COLO829 (cell line): ENCODE measurements at regions not wholly inside any gene's neighbourhood (a gene's known extent, or its start where the extent isn't known, plus 50 kb on each side); places are given as distances from the start of the nearest gene placed in this dataset.
A peak's percentile ranks its signal among the peaks of the same experiment; 100 is the strongest.

ENCODE experiments used
- DNase-seq: peaks from one replicate; pipeline ENCODE4 v3.0.0; 2012; ENCODE audit warnings: low spot score

DNA sequence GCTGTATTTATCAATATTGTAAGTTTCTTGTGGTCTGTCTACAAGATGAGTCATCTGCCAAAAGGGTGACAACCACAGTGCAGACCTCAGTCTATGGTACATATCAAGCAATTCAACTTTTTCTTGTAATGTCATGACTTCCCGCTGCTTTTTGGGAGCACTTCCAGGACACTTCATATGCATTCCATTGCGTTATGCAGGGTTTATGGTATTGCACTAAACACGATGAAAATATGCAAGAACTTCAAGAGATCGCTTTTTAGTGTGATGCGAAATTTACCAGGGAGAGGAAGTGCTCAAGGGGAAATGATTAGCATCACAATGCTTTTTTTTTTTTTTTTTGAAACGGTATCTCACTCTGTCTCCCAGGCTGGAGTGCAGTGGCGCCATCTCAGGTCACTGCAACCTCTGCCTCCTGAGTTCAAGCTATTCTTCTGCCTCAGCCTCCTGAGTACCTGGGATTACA, 166.5 kb downstream of the TFAP2A start:
- no peak for DNase-seq

DNA sequence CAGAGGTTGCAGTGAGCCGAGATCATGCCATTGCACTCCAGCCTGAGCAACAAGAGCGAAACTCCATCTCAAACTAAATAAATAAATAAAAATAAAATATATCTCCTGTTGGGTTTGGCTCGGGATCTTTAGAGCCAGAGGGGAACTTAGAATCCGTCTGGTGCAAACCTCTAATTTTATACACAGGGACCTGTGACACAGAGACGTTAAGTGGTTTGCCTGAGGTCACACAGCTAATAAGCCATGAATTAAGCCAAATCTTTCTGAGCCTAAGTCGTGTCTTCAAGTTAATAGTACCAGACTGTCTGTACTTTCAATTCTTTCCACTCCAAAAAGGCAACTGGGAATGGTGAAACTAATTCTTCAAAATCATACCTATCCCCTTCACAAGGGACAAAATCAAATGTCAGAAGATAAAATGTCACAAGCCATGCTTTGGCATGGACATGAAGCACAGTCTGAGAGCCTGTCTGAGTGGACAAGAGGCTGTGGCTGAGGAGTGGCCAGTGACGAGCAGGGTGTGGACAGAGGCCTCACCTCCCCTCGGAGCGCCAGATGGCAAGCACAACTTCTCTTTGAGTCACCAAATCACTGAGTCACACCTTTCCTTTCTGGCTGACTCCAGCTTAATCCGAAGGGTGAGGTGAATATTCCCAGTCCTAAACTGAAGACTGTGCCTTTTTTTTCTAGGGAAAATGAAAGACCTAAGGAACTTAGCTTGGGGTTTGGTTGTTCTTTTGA, 177.4 kb downstream of the TFAP2A start:
- no peak for DNase-seq

DNA sequence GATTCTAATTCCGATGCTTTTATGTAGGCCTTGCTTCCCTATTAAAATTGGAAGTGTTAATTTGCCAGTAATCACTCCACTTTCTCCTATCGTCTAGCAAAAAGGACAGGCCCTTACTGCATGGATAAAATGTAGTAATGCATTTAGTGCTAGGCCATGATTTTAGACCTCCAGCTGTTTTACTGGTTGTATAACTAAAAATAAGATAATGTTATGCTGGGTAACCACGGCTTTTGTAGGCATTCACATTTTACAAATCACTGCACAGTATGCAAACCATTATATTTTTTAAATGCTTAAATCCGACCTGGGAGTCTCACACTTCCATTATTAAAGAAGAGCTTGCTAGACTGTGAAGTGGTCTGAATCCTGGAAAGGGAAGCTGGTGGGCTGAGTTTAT, 179.5 kb downstream of the TFAP2A start:
- DNase-seq = no peak

DNA sequence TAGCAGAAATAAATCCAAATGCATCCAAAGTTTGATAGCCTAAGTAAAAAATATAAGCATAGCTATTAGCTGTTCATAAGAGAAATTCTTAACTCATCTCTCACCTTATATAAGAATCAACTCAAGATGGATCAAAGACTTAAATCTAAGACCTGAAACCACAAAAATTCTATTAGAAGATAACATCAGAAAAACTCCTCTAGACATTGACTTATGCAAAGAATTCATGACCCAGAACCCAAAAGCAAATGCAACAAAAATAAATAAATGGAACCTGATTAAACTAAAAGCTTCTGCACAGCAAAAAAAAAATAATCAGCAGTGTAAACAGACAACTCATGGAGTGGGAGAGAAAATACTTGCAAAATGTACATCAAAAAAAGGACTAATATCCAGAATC, 184.3 kb downstream of the TFAP2A start:
- no peak for DNase-seq

DNA sequence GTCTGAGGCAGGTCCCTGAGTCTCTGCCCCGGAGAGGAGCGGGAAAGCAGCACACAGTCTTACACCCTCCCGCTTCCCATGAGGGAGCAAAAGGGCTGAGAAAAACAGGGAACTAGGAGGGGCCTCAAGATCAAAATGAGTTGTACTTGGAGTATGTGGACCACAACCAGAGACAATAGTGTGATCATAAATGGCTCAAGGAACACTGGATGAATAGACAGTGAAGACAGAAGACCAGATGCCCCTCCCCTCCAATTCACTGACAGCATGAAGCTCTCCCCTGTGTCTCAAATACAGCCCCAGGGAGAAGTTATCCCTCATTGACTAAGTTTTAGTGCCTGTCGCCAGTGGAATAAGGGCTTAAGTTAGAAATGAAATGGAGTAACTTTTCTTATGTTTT, 191.0 kb downstream of the TFAP2A start:
- no peak for DNase-seq

DNA sequence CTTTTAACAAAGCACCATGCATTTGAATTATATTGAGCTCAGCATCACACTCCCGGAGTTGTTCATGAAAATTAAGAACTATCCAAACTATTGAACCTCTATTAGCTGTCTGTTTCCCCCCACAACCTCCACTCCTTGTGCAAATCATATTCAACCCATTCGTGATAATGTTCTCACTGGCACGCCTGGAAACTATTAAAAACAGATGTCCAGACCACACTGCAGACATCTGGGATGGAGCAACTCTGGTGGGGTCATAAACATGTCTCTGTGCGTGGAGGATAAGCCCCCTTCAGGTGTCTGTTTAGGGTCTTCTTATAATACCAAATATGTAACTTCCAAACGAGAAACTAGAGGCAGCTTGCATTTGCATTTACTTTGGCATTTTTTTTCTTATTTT, 193.7 kb downstream of the TFAP2A start:
- DNase-seq = no peak

DNA sequence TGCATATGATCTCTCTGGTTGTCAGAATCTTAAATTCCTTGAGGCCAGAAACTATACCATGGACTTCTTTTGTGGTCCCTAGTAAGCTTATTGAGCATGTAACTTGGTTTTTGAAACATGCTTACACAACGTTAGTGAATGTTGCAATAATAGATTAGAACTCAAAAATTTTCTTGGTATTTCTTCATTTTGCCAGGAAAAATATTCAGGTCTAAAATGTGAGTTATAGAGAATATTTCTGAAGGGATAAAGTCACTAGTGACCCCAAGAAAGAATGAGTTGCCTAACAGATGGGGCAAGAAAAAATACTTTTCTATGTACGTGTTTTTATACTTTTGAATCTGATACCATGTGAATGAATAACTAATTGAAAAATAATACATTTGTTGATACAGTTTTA, 195.4 kb downstream of the TFAP2A start:
- no peak for DNase-seq

DNA sequence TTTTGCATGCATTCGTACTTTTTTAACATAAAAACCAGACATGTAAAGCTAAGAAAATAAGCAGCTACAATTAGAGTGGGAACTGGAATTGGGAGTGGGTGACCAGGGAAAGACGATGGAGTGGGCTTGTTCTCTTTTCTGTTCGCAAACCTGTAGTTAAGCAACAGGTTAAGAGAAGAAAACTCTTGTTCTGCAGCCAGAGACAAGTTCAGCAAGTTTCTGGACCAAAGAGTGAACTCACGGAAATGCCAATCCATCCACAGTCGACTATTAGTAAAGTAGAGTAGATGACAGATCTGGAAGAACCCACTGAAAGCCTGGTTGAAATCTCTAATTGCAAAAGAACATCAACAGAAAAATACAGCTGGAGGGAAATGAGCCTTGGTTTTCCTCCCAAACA, 197.8 kb downstream of the TFAP2A start:
- DNase-seq = no peak

DNA sequence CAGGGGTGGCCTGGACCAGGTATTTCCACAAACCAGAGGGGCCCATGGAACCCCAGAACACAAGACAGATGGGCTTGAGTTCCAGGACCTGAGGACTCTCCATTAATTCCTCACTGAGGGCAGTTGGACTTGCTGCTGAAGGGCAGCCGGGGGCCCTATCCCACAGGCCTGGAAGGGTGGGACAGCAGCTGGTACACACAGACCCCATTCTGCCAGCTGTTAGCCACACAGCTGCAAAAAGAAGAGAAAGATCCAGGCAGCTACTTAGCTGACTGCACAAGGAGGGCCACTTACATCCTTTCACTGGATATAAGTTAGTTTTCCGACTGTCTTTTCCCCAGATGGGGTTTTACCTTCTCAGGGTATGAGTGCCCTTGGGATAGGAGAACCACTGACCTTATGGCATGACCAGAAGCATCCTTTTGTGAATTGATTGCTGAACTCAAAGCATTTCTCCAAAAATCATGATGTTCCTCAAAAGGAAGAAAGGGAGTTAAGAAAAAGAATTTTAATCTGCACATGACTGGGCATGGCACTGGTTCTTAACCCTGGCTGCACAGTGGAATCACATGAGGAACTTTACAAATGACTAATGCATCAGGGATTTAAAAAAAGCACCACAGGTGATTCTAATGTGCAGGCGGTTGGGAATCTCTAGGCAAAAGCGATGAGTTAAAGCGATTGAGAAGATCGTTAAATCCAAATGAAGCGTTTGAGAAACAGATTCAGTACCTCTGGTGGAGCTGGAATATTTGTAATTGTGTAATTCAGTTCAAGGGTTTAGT, 199.4 kb downstream of the TFAP2A start:
- DNase-seq = no peak

DNA sequence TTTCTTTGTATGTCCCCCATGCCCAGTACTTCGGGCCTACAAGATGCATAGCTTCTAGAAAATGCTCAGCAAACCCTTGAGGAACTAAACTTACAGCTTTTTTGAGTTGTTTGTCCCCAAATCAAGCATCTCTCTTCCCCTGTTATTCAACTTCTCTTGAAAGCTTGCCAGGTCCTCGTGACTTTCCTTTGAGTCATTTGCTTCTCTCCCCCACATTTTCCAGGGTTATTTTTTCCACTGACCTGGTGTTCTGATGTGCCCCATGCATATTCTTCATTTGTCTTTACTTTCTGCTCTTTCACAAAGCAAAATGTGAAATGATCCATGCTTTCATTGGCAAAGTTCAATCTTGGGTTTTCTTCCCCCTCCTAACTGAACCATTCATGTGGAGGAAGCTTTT, 204.8 kb downstream of the TFAP2A start:
- peak; percentile 30 for DNase-seq

DNA sequence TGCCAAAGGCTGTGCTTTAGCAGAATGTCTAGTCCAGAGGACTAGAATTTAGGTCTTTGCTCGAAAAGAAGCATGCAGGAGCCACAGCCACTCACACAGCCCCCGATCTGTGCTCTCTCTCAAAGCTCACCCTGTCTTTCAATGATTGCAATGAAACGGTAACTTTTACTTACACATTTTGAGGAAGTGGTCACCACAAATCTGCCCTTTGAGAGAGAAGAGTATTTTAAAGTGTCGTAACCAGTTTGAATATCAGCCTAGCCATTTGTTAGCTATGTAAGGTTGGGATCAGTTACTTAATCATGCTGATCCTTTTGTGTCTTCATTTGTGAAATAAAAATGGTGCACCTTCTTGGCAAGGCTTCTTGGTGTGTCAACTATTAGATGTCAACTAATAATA, 209.0 kb downstream of the TFAP2A start:
- DNase-seq = no peak

DNA sequence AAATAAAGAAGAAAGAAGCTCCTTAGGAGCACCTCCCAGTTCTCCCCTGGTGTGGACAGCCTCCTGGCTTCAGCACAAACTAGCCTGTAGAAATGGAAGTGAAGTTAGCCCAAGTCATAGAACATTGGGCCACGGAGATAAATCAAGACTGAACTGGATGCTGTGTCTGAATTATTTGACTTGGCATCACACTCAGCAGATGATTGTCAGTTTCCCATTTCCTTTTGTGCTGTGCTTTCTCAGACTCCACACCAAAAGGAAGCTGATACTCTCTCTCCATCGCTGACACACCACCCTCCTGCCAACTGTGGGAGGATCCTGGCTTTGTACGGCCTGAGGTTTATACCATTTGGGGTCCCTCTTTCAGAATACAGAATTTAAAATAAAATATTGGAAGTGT, 209.8 kb downstream of the TFAP2A start:
- no peak for DNase-seq

DNA sequence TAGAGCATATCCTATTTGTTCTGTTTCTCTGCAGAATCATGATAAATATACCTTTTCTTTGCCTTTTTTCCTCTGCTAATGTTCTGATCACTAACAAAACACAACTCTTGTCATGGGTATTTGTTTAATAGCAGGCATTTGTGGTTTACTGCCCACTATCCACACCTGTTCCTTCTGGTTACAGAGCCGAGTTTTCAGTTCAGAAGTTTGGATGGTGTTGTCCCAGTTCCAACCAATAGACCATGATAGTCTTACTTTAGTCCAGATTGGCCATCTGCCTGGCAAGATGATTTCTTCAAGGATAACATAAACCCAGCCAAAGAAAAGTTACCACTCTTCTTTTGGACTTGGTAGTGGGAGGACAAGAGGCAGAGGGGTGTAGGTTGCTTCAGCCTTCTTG, 211.2 kb downstream of the TFAP2A start:
- no peak for DNase-seq

DNA sequence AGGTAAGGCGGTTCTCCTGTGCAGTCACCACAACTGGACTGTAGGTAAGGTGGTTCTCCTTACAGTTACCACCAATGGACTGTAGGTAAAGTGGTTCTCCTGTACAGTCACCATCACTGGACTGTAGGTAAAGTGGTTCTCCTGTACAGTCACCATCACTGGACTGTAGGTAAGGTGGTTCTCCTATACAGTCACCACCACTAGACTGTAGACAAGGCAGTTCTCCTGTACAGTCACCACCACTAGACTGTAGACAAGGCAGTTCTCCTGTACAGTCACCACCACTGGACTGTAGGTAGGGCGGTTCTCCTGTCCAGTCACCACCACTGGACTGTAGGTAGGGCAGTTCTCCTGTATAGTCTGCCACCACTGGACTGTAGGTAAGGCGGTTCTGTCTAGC, 212.3 kb downstream of the TFAP2A start:
- DNase-seq = no peak

DNA sequence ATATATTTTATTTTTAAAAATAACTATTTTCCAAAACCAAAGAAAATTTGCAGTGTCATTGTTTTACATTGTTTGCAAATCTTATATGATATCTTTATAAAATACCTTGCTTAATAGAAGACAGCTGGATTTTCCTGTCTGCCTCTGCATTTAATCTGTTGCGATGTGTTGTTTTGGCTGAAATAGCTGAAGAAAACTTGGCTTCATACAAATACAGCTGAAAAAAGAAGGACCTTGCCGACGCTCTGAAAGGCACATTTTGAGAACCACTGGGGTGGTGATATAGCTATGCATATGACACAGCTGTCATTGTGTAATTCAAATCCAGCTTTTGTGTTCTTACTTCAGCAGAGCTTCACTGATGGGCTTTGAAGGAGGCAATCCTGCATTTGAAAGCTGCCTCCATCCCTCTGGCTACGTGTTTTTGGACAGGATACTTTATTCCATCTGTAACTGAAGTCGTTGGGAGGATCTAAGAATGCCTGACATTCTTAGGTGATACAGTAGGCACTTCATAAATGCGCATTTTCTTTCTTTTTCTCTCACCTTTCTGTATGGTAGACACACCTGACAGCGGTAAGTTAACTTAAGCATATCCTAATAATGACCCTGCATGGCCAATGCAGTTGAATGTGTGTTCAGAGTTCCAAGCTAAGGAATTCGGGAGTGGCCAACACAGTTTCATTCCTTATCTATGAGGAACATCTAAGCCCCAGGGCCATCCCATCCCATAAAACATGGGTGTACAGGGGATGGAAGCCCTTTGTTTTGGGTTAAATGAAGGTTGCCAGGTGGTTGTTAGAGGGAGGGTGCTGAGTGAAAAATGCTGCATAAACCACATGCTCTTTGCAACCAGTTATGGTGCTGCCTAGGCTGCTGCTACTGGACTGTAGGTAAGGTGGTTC, 213.0 kb downstream of the TFAP2A start:
- no peak for DNase-seq

DNA sequence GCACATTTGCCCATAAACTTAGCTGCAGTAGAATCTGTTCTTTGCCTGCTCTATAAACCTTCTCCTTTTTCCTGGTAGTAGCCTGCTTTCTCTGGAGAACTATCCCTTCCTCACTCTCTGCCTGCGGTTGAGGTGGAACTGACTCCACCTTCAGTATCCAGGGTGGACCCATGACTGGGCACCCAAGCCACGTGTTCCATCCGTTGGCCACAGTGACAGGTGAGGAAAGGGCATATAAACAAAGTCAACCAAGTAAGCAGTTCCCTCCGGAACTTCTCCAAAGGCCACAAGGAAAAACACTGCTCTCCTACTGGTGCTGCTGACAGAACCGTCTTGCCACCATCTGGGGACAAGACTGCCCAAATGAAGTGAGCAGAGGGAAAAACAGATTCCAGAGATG, 218.8 kb downstream of the TFAP2A start:
- DNase-seq = no peak

DNA sequence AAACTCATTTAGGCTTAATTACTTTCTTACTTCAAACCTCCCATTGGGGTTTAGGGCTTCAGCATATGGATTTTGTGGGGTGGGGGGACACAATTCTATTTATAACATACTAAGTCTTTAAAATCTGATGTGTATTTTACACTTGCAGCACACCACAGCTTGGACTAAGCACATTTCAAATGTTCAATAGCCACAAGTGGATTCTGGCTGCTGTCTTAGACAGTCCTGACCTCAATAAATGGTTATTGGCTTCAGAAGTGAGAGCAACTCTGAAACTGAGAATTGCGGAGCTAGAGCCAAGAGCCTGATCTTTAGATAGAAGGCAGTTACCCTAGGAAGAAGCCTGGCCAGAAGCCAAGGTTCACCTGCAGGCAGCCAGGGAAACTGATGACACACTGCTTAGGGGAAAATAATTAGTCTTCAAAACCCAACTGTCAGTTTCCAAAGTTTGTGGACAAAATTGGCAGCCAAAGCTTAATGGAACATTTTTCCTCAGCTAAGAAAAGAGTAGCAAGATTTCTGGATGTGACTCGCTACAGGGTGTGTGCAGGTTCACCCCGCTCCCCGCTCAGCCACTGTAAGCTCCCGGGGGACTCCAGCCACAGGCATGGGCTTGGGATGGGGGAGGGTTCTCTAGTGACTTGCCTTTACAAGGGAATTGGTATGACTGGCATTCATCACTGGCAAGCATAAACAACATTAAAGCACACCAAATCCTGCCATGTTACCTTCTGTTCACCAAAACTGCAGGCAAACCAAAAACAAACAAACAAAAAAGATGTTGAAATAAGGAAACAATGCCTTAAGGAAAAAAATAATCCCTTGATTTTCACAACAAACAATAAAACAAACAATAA, 219.8 kb downstream of the TFAP2A start:
- no peak for DNase-seq

DNA sequence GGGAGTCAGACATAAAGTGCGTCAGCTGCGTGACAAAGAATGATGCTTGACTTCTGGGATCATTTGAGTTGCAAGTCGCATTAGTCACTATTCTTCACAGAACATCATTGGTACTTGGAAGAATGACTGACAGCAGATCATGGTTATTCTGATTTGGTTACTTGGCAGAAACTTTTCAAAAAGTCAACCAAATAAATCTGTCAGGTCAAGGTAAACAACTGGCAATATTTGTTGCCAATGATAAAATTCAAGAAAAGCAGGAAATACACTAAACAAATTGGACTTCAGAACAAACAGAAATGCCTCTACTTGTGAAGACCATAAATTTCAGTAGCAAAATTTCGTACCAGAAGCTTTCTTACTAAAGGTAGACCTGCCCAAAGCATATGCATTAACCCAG, 221.6 kb downstream of the TFAP2A start:
- DNase-seq = no peak

DNA sequence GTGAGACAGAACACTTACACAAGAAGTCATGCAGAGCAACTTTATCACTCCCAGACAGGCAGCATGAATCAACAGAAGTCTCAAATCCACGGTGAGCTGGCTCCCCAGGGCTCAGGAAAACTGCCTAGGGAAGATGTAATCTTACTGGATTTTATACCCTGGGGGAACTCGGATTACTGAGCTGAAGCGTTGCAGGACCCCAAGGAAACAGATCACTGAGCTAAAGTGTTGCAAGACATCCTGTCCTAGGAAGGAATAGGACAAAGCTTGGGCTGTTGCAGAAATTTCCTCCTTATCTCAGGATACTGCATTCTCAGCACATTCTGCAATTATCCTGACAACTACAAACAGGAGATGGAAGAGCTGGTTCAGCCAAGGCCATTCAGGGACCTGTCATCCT, 224.8 kb downstream of the TFAP2A start:
- DNase-seq = no peak

DNA sequence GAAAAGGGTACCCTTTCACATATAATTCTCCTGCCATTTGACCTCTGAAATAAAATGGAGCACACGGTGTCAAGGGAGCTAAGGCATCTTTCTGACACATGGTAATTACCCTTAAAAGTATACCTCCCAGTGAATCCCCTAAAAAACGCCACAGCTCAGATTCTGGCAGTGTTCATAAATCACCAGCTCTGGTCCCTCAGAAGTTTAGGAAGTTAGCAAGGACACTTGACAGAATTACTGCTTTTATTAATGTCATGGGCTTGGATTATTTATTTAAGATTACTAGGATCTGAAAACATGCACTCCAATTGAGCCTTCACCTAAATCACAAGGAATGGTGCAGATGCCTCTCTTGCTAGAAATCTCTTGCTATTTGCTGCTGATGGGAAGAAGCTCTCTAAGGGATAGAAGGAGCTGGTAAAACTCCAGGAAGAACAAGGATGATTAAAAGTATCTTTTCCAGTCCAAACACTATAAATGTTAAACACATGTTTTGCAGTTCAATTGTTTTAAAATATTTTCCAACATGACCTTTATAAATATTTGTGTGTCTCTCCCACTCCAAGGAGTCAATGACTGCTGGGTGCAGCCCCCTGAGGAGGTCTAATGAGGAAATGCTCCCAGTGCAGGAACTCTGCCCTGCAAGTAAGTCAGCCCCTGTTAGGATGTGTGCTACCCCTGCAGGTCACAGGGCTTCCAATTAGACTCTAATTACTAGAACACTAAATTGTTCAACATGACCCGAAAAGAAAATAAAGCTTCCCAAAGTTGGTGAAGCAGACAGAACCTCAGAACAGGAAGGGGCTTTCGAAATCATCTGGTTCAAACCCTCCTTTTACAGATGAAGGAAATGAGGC, 230.3 kb downstream of the TFAP2A start:
- no peak for DNase-seq
